HT-29 (cell line): ENCODE measurements at regions not wholly inside any gene's neighbourhood (a gene's known extent, or its start where the extent isn't known, plus 50 kb on each side); places are given as distances from the start of the nearest gene placed in this dataset.

Experiments
- DNase-seq: peaks from one replicate; pipeline ENCODE4 v3.0.0-alpha.2; 2015; ENCODE audit warnings: low spot score

DNA sequence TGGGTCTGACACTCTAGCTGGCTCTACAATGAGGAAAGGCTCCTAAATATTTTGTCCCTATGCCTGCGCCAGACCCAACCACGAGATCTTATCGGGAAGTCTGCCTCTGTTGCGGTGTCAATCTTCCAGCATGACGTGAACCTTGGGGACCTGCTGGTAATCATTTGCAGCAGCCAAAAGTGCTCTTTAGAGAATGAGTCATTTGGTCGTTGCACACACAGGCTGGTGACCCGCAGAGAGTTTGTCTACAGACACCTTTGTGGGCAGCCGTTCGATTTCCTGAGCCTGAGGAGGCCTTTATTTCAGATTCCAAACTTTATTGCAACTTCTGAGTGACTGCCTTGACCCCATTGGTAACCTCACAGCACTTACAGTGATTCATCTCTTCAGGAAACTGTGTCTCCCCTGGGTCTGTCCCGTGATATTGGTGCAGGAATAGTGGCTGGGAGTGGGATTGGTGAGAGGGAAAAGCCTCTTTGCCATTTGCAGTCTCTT is 326.1 kb downstream of the NSG2 start:
- peak; percentile 16 for DNase-seq

DNA sequence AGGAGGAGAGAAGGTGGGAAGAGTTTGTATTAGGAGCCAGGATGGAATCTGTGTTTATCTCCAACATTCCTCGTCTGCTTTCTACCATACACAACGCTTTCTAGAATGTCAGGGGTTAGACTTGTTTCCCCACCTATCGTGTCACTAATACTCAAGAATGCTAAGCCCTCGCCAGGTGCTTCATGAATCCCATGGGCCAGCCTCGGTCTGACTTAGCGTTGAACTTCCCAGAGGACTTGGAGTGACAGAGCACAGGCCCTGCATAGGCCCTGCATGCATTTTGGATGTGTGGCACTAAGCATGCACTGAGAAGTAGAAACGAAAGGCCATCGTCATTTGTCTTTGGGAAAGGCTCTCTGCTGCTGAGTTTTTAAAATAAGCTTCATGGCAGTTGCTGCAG is 328.7 kb downstream of the NSG2 start:
- DNase-seq = no peak

DNA sequence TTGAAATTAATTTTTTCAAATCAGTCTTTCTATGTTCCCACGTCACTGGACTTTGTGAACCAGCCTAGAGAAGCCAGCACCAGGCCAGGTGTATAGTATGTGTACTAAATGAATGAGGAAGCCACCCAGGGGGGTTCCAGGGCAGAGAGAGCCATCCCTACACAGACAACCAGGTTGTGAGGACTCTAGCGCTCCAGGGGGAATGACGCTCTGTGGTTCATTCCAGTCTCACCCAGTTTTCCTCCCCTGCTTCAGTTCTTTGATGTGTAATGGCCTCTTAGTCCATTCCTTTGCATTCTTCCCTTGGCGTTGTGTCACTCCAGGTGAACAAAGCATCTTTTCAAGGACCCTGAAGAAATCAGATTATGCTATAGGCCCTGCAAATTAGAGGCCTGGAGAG is 330.6 kb downstream of the NSG2 start:
- no peak for DNase-seq

DNA sequence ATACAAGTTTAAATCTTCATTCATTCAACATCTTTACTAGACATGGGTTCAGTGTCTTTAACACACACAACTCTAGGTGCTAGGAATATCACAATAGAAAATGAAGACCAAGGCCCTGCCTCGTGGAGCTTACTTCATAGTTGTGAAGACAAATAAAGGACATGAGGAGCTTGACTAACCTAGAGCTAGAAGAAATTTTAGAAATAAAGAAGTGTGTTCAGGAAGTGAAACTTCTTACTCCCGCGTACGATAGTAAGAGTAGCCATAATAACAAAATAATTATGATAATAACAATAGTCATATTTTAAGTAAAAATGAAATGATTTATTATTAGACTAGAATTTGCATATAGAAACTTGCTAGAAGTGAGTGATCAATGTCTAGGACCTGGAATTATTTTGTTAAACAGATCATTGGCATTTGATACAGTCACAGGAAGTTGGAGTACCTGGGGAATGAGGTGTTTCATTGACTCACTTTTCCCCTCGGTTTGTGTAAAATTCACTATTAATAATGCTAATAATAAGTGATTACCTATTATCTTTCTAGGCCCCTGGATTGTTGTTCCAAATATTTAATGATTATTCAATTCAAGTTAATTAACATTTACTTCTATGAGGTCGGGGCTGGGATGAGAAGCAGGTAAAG is 331.3 kb downstream of the NSG2 start:
- no peak for DNase-seq

- no peak for DNase-seq
Measured at GRCh38 chr5:174378121-174378874, 332.8 kb downstream of the NSG2 start.

DNA sequence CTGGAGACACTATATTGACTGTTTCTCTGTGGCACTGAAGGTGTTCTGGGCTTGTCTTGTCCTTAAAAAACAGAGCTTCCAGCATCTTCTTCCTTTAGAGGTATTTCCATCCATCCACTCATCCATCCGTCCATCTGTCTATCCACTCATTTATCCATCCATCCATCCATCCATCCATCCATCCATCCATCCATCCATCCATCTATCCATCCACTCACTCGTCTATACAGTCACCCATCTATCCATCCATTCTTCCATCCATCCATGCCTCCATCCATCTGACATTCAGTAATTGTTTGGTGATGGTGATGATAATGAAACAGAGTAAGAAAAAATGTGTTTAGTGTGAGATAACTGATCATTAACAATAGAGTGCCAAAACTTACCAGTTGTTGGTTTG is 334.8 kb downstream of the NSG2 start:
- DNase-seq = no peak

DNA sequence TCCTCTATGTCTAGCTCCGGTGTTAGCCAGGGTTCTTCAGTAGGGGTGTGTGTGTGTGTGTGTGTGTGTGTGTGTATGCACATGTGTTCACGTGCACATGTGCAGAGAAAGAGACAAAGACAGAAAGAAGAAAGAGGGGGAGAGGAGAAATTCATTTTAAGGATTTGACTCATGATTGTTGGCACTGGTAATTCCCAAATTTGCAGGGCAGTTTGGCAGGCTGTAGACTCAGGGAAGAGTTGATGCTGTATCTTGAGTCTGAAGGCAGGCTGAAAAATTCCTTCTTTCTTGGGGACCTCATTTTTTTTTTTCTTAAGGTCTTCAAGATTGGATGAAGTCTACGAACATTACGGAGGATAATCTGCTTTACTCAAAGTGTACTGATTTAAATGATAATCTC is 335.7 kb downstream of the NSG2 start:
- DNase-seq = no peak

GRCh38 chr5:174383210-174384167 is 338.0 kb downstream of the NSG2 start:
- no peak for DNase-seq

DNA sequence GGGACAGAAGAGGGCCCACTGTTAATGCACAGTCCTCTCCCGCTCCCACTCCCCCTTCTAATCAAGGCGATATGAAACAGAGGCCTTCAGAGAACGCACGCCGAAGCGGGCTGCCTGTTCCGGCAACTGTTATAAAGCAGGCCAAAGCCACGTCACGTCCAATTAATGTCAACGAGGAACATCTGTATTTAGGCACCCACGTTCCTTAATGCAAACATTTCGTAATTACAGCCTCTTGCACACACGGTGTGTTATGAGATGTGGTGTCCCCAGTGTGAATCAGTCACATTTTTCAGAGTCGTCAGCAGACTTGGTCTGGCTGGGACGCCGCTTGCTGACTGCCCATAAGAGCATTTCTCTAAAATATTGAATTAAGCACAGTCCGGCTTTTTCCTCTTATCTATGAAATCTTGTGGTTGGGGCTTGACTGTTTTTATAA is 339.0 kb downstream of the NSG2 start:
- no peak for DNase-seq

GRCh38 chr5:174386306-174386705 is 338.1 kb upstream of the MSX2 start:
- DNase-seq = no peak

- no peak for DNase-seq
Measured at GRCh38 chr5:174386846-174387245, 337.5 kb upstream of the MSX2 start.

GRCh38 chr5:174387448-174387847 is 336.9 kb upstream of the MSX2 start:
- DNase-seq = no peak

DNA sequence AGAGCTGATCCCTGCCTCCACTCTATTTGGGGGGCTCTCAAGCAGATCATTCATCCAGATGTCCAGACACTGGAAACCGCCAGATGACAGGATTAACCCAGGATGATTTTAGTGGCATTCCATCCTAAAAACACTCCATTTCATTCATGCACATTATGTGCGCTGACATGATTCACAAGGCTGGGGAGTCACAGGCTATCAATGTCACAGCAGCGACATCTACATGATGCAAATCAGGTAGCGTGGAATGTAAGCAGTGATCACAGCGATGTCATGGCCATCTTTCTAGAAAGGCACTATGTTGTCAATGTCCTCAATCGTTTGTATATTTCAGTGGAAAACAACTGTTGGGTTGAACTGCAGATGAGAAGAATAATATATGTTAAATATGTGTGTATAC is 331.5 kb upstream of the MSX2 start:
- no peak for DNase-seq

DNA sequence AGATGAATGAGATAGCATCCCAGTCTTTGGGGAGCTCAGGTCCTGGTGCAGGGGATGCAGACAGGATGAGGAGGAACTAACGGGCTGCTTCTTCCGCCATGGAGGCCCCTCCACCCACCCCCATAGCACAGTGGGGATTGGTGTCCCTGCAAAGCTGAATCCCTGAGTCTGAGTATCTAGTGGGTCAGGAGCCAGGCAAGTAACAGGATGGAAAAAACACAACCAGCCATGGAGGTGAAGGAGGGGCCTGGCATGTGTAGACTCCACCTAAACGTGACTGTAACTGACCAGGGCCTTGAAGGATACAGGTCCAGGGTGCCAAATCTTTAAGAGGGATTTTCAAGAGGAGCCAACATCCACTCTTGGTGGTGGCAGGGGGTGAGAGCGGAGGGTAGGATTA is 327.8 kb upstream of the MSX2 start:
- DNase-seq = no peak

DNA sequence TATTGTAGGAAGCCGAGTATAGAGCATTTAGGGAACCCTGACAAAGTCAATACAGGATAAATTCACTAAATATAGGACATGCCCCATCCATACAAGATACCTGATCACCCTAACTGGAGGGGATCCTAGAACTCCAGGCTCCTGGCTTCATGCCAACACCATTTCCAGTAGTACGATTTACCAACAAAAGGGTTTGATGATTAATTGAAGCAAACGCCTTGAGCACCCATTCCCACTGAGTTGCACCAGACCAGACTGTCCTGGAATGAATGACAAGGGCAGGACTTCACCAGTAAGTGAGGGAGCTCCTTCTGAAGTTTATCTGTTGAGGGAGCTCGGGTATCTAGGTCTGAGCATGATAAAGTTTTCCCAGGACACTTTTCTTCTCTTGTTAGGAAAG is 327.2 kb upstream of the MSX2 start:
- no peak for DNase-seq

- no peak for DNase-seq
Measured at GRCh38 chr5:174398171-174398570, 326.2 kb upstream of the MSX2 start.

GRCh38 chr5:174399411-174399810 is 325.0 kb upstream of the MSX2 start:
- no peak for DNase-seq

GRCh38 chr5:174400461-174400860 is 323.9 kb upstream of the MSX2 start:
- DNase-seq = no peak

DNA sequence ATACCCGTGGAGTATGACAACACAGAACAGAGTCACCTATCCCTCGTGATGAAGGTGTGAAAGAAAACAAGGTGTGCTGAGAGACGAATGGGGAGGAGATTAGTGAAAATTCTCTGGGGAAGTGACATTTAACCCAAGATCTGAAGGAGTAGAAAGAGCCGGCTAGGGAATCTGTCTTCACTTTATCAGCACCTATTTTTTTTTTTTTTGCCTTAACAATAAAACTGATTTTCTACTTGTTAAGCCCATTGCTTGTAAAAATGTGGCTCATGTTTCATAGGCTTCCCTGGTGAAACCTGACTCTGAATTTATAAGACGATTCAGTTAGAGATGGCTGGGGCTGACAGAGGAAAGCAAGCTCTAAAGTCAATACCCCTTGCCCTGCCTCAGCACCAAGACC is 322.6 kb upstream of the MSX2 start:
- DNase-seq = no peak

DNA sequence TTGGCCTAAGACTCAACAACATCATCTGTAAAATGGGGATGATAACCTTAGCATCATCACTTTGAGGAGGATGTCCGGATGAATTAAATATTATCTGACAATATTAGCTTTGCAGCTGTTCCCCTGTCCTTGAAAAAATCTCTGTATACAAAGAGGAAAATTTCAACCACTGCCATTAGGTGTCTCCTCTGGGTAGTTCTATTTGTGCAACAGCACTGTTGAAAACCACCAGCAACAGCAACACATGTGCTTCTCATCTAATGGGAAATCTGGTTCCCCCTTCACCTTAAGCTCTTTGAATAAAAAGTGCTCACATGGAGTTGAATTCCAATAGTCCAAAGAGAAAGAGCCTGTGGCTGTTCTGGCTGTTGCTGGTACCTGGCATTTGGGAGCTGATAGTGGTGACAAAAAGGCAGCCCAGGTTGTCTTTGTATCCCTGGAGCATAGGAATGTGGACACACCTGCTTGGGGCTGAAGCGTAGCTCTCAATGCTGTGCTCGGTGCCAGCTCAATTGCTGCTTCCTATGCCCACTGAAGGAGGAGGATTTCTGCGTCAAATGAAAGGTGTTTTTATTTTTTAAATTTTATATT is 322.1 kb upstream of the MSX2 start:
- peak; percentile 25 for DNase-seq

GRCh38 chr5:174404848-174405247 is 319.5 kb upstream of the MSX2 start:
- DNase-seq = no peak

DNA sequence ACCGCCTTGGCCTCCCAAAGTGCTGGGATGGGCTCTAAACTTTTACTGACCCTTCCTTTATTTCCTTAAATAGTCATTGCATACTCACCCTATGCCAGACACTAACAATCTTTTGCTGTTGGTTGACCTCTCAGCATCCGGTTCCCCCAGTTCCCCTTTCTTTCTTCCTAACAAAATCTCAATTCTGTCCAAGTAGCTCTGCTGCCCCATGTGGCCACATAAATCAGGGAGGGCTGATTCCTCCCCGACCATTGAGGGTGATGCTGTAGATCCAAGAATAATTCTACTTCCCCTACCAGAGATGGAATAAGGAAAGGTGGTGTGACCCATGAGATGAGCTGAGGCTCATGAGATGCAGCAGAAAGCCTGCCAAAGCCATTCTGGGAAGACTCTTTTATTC is 315.3 kb upstream of the MSX2 start:
- peak; percentile 33 for DNase-seq
